Stimulated activated CD4-positive, alpha-beta T cell treated with anti-CD3 and anti-CD28 coated beads, TNF-alpha, amount 100 ng/mL, for 48 hours (primary cell): ENCODE measurements at regions not wholly inside any gene's neighbourhood (a gene's known extent, or its start where the extent isn't known, plus 50 kb on each side); places are given as distances from the start of the nearest gene placed in this dataset.

Experiments
- DNase-seq, 3 donors: peaks; one replicate each; pipeline ENCODE4 v3.0.0-alpha.2; 2020; ENCODE audit warnings: low read depth in 3 of 3

DNA sequence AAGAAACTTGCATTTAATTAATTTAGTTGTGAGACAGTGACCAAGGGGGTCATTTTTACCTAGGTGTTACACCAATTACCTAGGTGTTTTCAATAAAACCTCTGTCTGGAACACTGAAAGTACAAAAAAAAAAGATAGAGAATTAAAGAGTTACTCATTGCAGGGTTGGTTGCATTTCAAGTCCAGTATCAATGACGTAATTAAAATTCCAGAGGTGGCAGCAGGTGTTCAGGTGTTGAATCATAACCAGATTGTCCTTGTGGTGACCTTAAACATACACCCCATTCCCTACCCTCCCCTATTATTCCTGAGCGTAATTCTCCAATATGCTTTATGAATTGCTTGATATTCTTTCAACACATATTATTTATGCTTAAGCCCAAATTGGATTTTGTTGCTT is 352.0 kb upstream of the SLC8A1 start:
- no peak for DNase-seq

DNA sequence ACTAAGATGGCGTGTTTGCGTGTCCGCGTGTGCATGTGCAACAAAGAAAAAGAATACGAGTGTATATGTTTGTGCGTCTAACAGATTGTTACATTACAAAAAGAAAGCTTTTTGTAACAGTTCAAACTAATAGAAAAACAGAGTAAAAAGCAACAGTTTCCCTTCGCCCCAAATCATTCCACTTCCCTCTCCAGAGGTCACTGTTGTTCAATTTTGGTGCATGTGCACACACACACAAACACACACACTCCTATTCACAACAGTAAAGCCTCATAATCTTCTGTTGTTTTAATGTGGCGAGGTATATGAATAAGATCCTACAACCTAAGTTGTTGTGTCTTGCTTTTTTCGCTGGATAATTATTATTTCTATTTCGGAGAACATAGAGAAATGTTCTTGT is 357.3 kb upstream of the SLC8A1 start:
- no peak for DNase-seq

DNA sequence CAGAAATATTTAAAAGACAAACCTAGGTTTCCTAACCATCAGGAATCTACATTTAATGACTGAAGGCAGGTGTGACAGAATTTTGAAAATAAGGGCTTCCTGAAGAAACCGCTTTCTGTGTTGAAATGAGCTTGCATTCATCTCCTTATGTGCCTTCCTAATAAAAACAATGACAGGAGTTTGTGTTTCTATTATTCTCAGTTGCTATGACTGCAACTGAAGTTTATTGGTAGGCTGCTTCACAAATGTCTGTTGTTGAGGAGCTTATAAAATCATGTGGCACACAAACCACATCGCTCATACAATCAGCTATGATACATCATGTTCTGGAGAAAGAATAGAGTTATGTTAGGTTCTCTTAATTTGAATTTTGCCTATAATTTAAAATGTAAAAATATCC is 362.7 kb upstream of the SLC8A1 start:
- DNase-seq, result no peak

DNA sequence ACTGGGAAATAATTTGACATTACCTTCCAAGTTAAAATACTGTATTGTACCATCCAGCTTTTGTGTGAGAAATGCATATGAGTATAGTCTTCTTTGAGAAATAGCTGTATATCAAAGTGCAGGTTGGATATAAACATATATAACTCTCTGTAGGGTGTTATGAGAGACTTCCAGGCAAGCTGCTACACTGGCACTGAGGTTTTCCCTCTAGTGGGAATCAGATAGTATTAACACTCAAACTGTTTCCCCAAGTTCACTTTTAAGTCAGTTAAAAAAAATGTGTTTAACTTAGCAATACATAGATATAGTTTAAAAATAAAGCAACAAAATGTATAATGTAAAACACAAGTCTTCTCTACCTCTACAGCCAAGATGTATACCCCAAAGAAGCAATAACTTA is 368.4 kb upstream of the SLC8A1 start:
- DNase-seq, result no peak

DNA sequence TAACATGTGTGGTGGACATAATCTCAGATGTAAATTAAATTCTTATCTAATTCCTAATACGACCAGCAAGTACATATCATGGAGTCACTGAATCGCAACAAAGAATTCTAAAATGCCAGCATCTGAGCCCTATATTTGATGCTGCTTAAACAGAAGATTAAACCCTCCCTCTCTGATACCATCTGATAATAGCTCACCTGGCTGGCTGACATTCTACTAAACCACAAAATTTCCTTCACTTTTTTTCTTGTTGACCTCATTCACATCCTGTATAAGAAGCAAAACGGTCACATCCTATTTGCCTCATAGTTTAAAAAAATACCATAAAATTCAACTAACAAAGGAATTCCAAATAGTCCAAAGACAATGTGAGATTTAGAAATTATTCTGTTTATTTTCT is 371.6 kb upstream of the SLC8A1 start:
- DNase-seq, result no peak

DNA sequence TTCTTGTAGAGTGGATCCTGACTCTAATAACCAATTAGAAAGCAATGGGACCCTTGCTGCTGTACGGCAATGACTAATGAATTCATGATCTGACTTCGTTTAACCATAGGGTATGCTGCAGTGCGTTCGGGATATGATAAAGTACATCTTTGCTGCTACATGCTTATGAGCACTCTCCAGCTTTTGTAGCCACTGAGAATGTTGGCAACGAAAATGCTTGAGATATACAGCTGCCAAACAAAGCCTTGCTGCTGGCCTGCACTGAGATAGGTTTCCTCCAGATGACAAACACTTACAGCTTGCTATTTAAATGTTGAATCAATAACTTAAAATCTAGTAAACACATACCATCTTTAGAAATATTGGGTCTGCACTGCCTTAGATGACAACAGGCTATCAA is 372.4 kb upstream of the SLC8A1 start:
- DNase-seq, result no peak

DNA sequence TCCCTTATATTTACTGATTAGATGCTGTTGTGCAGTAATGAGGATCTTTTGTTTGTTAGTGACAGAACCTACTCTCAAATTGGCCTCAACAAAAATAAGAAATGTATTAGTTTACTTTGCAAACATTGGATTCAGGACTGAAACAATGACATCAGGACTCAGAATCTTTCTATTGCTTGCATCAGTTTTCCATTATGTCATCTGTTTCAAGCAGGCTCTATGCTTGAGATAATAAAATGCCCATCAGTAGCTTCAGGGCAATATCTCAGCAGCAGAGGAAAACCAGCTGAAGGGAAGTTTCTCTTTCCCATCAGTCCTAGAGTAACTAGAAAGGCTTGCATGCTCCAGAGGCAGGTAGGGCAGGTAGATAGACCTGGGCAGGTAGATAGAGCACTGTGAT is 375.5 kb upstream of the SLC8A1 start:
- DNase-seq, result no peak

DNA sequence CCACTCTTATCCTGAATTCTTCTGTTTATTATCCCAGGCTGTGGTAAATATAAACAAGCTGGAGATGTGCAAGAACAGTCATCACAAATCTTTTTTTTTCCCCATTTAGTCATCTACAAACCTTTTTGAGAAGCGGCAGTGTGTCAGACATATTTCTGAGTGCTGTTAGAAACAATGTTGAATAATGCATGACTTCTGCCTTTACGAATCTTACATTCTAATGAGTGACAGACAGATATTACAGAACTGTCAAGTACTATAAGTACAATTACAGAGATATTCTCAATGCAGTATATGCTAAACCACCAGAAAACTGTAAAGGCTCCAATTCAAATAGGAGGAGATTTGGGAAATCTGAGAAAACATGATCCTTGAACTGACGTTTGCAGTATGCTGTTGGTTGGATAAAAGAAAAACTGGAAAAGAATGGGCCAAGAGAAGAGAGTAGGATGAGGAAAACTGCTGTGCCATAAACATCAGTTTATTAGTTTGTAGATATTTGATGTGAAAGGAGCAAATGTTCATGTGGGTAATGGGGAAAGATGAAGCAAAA is 379.5 kb upstream of the SLC8A1 start:
- DNase-seq, result no peak

DNA sequence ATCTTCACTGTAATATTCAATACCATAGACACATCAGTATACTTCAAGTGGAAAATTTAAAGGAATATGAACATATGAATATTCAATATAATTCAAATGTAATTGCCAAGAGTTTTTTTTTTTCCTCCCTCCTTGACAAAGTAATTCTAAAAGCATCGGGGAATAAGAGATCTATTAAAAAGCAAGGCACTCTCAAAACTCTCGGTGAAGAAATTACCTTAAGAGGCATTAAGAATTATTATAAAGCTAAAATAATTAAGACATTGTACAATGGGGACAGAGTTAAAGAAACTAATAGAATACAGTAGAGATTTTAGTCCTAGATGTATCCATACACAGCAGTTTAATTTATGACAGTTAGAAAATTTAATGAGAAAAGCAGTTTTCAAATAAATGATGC is 390.0 kb upstream of the SLC8A1 start:
- DNase-seq, result no peak

DNA sequence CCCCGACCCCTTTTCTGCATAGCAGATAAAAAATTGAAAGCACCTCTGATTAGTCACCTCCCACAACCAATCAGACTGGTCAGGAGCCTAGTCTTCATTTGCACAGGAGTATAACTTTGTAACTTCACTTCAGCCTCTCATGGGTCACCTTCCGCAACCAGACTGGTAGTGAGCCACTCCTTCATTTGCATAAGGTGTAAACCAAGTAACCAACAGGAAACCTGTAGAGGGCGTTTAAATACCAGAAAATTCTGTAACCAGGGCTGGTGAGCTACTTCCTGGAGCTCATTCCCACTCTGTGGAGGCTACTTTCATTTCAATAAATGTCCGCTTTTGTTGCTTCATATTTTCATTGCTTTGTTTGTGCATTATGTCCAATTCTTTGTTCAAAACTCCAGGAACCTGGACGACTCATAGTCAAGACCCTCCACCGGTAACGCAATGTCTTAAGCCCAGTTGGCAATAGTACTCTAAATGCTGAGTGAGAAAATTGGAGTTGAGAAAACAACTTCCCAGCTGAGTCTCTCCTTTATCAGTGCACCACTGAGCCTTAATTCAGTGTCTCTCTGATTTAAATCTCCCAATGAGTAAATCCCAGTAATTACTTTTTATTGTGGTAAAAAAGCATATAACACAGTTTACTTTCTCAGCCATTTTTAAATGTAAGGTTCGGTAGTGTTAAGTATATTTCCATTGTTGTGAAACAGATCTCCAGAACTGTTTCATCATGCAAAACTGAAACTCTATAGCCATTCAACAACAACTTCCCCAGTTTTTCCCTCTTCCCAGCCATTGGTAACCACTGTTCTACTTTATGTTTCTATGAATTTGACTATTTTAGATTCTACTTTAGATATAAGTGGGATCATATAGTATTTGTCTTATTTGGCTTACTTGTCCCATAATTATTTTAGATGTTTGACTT is 392.7 kb upstream of the SLC8A1 start:
- DNase-seq, result no peak

DNA sequence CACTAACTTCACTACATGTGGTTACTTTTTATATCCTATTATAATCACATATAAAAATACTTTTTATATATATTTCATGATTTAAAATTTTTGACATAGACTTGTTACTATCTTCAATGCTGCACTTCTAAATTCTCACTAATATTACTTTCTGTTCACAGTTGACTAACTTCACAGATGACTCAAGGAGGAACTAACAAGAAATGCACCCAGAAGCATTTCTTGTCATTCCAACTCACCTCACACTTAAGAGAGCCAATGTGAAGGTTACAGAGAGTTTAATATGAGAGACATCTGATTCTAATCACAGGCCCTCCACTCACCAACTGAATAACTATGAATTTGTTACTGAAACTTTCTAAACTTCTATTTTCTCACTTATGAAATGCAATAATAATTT is 399.8 kb upstream of the SLC8A1 start:
- DNase-seq, result no peak

DNA sequence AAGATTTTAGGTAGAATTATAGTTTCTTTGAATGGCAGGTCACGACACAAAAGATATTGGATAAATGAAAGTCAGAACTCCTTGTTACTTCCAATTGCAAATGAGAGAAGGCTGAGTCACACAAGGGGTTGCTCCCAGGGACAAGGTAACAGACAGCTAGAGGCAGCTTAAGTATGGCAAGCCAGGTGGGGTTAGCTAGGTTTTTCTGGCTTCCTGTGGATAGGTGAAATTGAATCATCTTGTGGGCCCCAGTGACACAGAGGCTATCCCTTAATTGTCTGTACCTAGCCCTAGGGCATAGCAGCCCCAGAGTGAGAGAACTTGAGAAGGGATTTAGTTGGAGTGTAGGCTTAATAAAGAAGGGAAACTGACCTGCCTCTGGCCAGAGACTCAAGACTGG is 407.7 kb upstream of the SLC8A1 start:
- DNase-seq, result no peak

DNA sequence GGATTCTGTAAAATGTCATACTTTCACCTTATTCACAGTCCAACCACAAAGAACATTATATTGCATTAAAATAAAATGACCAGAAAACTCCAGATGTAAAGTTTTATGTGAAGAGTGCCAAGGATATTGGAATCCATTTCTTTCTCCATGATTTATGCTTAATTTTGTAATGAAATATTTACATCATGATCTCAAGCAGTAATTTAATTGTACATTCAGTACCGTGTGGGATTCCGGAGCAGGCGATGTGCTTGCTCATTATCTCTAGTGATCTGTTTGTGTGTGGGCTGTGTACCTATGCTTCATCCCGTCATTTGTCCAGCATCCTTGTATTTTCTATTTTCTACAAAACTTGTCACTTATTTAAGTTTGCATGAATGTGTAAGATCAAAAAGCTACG is 415.9 kb upstream of the SLC8A1 start:
- DNase-seq, result no peak

DNA sequence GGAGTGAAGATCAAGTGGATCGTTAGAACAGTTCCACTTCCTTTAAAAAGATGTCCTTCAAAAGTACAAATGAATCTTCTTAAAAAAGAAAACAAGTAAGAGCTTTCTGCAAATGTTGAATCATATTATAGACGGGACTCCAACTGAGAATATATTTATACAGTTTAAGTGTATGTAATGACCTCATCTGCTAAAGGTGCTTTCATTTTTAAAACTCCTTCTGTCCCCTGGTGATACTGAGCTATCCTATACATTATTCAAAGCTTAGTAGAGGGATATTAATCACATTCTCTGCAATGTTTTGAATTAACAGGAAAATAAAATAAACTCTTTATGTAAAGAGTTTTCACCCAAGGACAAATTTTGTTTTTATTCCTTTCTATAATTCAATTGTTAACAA is 420.7 kb upstream of the SLC8A1 start:
- no peak for DNase-seq

DNA sequence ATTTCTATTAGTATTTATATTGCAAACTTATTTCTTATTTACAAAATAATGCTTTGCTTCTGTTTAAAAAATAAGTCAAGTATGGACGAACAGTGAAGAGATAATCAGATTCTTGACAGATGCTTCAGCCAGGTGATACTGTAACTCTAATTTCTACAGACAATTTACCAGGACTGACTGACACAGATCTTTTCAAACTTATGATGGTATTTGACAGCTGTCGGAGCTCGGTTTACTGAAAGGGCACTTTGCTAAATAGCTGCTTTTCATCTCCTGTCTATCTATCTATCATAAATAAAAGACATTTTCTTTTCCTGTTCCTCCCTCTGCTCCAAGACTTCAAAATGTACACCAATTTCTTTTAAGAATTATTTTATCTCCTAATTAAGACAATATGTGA is 422.5 kb upstream of the SLC8A1 start:
- DNase-seq, result no peak

DNA sequence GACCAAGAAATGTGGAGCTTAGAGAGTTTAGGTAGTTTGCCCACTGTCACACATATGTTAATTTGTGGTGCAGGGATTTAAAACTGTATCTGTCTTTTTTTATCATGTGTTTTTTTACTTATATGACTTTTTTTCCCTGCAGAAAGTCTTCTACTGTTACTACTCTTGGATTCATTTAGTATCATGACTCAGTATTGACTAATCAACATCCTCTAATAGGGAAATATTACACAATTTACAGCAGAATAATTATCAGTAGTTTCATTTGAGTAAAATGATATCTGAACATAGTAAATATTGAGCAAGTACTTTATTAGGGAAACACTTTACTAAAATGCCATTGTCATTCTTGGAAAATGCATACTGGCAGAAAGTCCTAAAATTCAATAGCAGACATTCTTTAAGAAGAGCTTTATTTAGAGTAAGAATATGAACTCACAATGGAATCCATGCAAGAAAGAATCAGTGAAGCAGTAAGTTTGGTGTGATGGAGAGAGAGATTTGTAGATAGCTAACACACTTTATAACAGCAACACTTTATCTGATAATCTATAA is 425.9 kb upstream of the SLC8A1 start:
- DNase-seq, result no peak

DNA sequence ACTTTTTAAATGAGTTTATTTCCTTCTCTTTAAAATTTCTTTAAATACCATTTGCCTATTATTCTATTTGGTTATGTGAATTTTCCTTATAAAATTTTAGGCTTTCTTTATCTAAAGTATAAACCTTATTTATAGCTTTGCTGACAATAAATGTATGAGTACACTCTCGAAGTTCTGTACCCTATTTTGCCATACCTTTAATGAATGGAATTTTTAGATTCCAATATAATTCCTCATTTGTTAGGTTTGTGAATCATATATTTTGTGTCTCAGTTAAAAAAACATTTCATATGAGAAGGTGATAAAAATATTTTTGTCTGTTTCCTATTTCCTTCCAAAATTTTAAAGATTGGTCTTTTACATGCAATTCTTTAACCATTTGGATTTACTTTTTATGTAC is 427.4 kb upstream of the SLC8A1 start:
- DNase-seq, result no peak

DNA sequence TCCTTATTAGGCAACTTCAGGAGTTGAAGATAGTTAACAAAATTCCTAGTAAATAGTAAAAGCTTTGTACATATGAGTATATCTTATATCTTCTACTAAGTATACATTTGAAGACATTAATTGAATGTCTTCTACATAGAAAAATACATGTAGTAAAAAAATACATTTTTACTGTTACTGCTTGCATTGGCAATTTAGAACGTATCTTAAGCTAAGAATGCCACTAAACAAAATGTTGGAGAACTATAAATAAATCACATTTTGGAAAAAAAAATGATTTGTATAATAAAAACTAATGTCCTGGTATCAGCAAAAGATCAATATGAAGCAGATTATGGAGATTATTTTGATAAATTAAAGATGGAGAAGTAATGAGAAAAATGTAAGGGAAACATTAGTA is 434.2 kb upstream of the SLC8A1 start:
- no peak for DNase-seq

DNA sequence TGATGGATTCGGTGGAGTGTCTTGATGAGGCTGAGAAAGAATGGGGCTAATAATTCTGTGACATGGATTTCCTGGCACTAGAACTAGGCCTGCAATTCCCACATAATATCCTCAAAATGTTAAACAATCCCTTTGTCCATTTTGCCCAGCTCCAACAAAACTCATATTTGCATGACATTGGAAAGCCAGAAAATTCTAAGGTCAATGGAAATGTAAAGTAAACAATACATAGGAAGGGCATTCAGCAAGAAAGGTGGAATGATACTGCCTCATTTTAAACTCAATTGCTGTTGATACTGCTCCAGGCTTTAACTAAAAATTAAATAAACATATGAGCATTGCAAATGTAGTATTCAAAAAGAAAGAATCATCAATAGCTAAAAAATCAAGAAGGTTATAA is 434.8 kb upstream of the SLC8A1 start:
- no peak for DNase-seq

DNA sequence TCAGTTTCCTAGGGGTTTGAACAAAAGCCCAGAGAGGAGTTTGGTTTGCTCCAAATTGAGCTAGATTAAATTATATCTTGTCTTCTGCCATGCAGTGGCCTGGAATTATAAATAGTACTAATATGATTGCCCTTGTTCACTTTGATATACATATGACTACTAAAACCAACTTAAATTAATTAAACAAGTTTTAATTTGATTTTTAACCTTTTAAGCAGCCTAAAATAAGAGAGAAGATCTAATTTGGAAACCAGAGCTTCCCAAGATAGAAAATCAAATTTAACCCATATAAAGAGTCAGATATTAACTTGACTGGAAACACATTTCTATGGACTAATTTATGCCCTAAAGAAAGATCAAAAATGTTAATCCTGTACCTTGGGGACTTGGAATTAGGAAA is 444.5 kb upstream of the SLC8A1 start:
- no peak for DNase-seq

DNA sequence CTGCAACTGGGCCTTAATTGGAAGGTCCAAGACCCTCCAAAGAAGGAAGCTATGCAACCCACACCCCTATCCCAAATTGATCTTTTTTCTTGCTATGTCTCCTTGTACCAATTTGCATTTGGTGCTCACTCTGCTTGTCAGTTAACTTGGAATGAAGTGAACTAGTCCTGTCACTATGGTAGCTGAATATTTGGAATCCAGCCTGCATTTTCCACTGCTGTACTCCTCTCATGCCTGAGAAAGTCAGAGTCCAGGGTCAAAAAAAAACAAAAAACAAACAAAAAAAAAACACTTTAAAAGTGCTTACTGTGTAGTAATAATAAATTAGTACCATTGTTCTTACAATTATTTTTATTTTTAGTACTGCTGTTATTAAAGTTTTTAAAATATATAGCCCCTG is 462.8 kb upstream of the SLC8A1 start:
- DNase-seq, result no peak

DNA sequence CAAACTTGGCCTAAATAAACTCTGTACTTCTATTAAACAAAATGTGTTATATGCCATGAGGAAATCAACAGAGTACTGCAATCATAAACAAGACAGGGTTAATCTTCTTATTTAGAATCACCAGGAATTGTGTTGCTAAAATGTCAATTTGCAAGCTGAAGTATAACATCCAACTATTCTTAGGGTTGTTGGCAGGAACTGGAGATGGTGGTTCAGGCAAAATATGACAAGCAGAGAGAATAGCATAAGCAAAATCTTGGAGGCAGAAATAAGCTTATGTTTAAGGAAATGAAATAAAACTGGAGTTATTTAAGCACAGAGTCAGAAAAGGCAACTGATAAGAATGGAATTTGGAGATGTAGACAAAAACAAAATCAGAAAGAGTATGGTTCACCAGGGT is 463.8 kb upstream of the SLC8A1 start:
- no peak for DNase-seq

DNA sequence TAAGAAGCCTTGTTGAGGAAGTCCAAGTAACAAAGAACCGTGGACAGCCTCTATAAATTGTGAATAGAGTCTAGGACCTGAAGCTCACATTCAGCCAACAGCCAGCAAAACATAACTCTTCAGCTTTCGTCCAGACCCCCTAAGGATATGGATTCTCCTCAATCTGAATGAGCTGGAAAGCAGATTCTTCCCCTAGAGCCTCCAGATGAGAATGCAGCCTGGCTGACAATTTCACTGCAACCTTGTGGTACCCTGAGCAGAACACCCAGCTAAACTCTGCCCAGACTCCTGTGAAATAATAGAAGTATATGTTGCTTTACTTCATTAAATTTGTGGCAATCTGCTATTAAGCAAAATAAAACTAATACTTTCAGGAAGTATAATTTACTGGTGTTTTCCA is 483.5 kb upstream of the SLC8A1 start:
- DNase-seq, result no peak
